Hepatocyte (in vitro differentiated cells): ENCODE measurements at regions not wholly inside any gene's neighbourhood (a gene's known extent, or its start where the extent isn't known, plus 50 kb on each side); places are given as distances from the start of the nearest gene placed in this dataset.

ENCODE experiments used
- DNase-seq: peaks from one replicate; pipeline ENCODE4 v3.0.0-alpha.2; 2016; ENCODE audit warnings: low spot score
- H2AFZ ChIP-seq: fragments of 200-600 bp; sonication (generic); 2 replicates; pipeline ENCODE4 v1.6.0; 2016; ENCODE audit warnings: antibody characterized with exemption, mild to moderate bottlenecking
- H3K27ac ChIP-seq: fragments of 200-600 bp; sonication (generic); 2 replicates; pipeline ENCODE4 v1.5.1; 2016; ENCODE audit warnings: mild to moderate bottlenecking
- H3K27me3 ChIP-seq: fragments of 200-600 bp; sonication (generic); 2 replicates; pipeline ENCODE4 v1.6.1; 2016
- H3K36me3 ChIP-seq: fragments of 200-600 bp; sonication (generic); replicated peaks from 2 replicates; pipeline ENCODE4 v1.5.1; 2016; ENCODE audit warnings: low read depth; ENCODE audit not compliant: insufficient read depth
- H3K4me1 ChIP-seq: fragments of 200-600 bp; sonication (generic); 2 replicates; pipeline ENCODE4 v1.5.1; 2016; ENCODE audit warnings: mild to moderate bottlenecking, moderate library complexity; ENCODE audit not compliant: insufficient read depth
- H3K4me2 ChIP-seq: fragments of 200-600 bp; sonication (generic); 2 replicates; pipeline ENCODE4 v1.6.0; 2016
- H3K4me3 ChIP-seq: fragments of 200-600 bp; sonication (generic); 2 replicates; pipeline ENCODE4 v1.5.1; 2016; ENCODE audit warnings: mild to moderate bottlenecking
- H3K79me2 ChIP-seq: fragments of 200-600 bp; sonication (generic); 2 replicates; pipeline ENCODE4 v1.6.0; 2017; ENCODE audit warnings: mild to moderate bottlenecking
- H3K9me2 ChIP-seq: fragments of 200-600 bp; sonication (generic); replicated peaks from 2 replicates; pipeline ENCODE4 v1.6.0; 2017; ENCODE audit warnings: mild to moderate bottlenecking; ENCODE audit not compliant: insufficient read depth
- H3K9me3 ChIP-seq: fragments of 200-600 bp; sonication (generic); 2 replicates; pipeline ENCODE4 v1.5.1; 2016; ENCODE audit warnings: low read depth, mild to moderate bottlenecking
- H4K20me1 ChIP-seq: fragments of 200-600 bp; sonication (generic); 2 replicates; pipeline ENCODE4 v1.6.0; 2016; ENCODE audit warnings: mild to moderate bottlenecking; ENCODE audit not compliant: insufficient read depth, poor library complexity, severe bottlenecking
- CTCF ChIP-seq: fragments of 200-600 bp; sonication (generic); IDR thresholded peaks from 2 replicates; pipeline ENCODE4 v1.5.1; 2016; ENCODE audit warnings: antibody characterized with exemption, mild to moderate bottlenecking; ENCODE audit not compliant: poor library complexity
- EZH2 ChIP-seq: fragments of 200-600 bp; sonication (generic); IDR thresholded peaks from 2 replicates; pipeline ENCODE4 v1.6.1; 2016; ENCODE audit warnings: antibody characterized with exemption, mild to moderate bottlenecking, borderline replicate concordance
- EZH2phosphoT487 ChIP-seq: fragments of 200-600 bp; sonication (generic); IDR thresholded peaks from one replicate; pipeline ENCODE4 v1.6.1; 2018; ENCODE audit warnings: antibody characterized with exemption, mild to moderate bottlenecking, low read depth, moderate library complexity; ENCODE audit not compliant: unreplicated experiment, severe bottlenecking
- WGBS: methylation state at CpG from one replicate; pipeline ENCODE4 v1.1.6; 2016; ENCODE audit warnings: low lambda C conversion rate; ENCODE audit errors: missing lambda C conversion rate; 5-methylcytosine and 5-hydroxymethylcytosine counted together

- H3K27ac ChIP-seq: no peak overlapping the region
- H4K20me1 ChIP-seq: no peaks in the 10 kb centered on the region
- WGBS: 29% methylated on average over 7 of the region's 7 CpGs
- no peaks in the 10 kb centered on the region for H3K36me3 ChIP-seq
- H2AFZ ChIP-seq: no peak overlapping the region
- H3K27me3 ChIP-seq: no peaks in the 10 kb centered on the region
- no peaks in the 10 kb centered on the region for H3K9me2 ChIP-seq
- no peaks in the 10 kb centered on the region for H3K4me1 ChIP-seq
- no peaks in the 10 kb centered on the region for H3K79me2 ChIP-seq
- H3K9me3 ChIP-seq: no peaks in the 10 kb centered on the region
- no peak overlapping the region for H3K4me3 ChIP-seq
- no peak for TF ChIP-seq EZH2
- DNase-seq: peak; percentile 12
- H3K4me2 ChIP-seq: no peak overlapping the region
Measured at GRCh38 chr11:109112821-109113280, 309.1 kb upstream of the C11orf87 start.

GRCh38 chr11:109120341-109120740, 301.6 kb upstream of the C11orf87 start:
- no peak for DNase-seq
- no peak overlapping the region for H3K27ac ChIP-seq
- H3K9me2 ChIP-seq: no peaks in the 10 kb centered on the region
- H3K79me2 ChIP-seq: no peaks in the 10 kb centered on the region
- H3K36me3 ChIP-seq: no peaks in the 10 kb centered on the region
- H3K4me2 ChIP-seq: no peak overlapping the region
- H3K27me3 ChIP-seq: no peaks in the 10 kb centered on the region
- H3K9me3 ChIP-seq: no peaks in the 10 kb centered on the region
- no peaks in the 10 kb centered on the region for H3K4me1 ChIP-seq
- H4K20me1 ChIP-seq: no peaks in the 10 kb centered on the region
- WGBS: 87% methylated on average over 3 of the region's 3 CpGs
- no peak overlapping the region for H3K4me3 ChIP-seq
- no peak for TF ChIP-seq CTCF
- no peak overlapping the region for H2AFZ ChIP-seq

GRCh38 chr11:109121173-109121932, 300.6 kb upstream of the C11orf87 start:
- Histone ChIP-seq H3K27me3 (no peaks in the 10 kb centered on the region), H2AFZ (no peak overlapping the region), H3K27ac (no peak overlapping the region), H4K20me1 (no peaks in the 10 kb centered on the region), H3K36me3 (no peaks in the 10 kb centered on the region), H3K4me2 (no peak overlapping the region), H3K9me3 (no peaks in the 10 kb centered on the region), H3K4me3 (no peak overlapping the region), H3K79me2 (no peaks in the 10 kb centered on the region), H3K4me1 (no peaks in the 10 kb centered on the region), H3K9me2 (no peaks in the 10 kb centered on the region)
- TF ChIP-seq CTCF: no peak
- TF ChIP-seq EZH2phosphoT487: no peak
- no peak for TF ChIP-seq EZH2
- 92% methylated on average over 5 of the region's 5 CpGs for WGBS
- DNase-seq: no peak

GRCh38 chr11:109123816-109124787, 297.9 kb upstream of the C11orf87 start:
- no peak for DNase-seq
- no peaks in the 10 kb centered on the region for H3K27me3 ChIP-seq
- H3K27ac ChIP-seq: no peak overlapping the region
- no peaks in the 10 kb centered on the region for H3K9me3 ChIP-seq
- no peak overlapping the region for H3K4me3 ChIP-seq
- H3K4me1 ChIP-seq: no peaks in the 10 kb centered on the region
- TF ChIP-seq CTCF (no peak), EZH2phosphoT487 (no peak), EZH2 (no peak)
- WGBS: 63% methylated on average over 11 of the region's 11 CpGs
- peak overlapping the region; percentile 34 for H3K4me2 ChIP-seq
- H3K79me2 ChIP-seq: no peaks in the 10 kb centered on the region
- no peaks in the 10 kb centered on the region for H4K20me1 ChIP-seq
- H3K9me2 ChIP-seq: no peaks in the 10 kb centered on the region
- H2AFZ ChIP-seq: peak overlapping the region; percentile 55
- no peaks in the 10 kb centered on the region for H3K36me3 ChIP-seq
